Endothelial cell of umbilical vein (primary cell): ENCODE measurements at regions not wholly inside any gene's neighbourhood (a gene's known extent, or its start where the extent isn't known, plus 50 kb on each side); places are given as distances from the start of the nearest gene placed in this dataset.

Experiments
- EZH2 ChIP-seq: IDR thresholded peaks from 2 replicates; pipeline ENCODE4 v1.6.1; 2012; ENCODE audit warnings: borderline replicate concordance, low read depth, mild to moderate bottlenecking, moderate library complexity, low read length, inconsistent platforms; ENCODE audit not compliant: severe bottlenecking
- FOS ChIP-seq: IDR thresholded peaks from 2 replicates; pipeline ENCODE4 v1.6.1; 2011; ENCODE audit warnings: mild to moderate bottlenecking, low read length, moderate library complexity, borderline replicate concordance; ENCODE audit not compliant: insufficient read depth
- GATA2 ChIP-seq: IDR thresholded peaks from 2 replicates; pipeline ENCODE4 v1.7.0; 2011; ENCODE audit warnings: low read depth, mild to moderate bottlenecking, moderate library complexity, mixed read lengths, low read length; ENCODE audit not compliant: insufficient read length, insufficient read depth
- JUN ChIP-seq: IDR thresholded peaks from 2 replicates; pipeline ENCODE4 v1.6.1; 2011; ENCODE audit warnings: borderline replicate concordance, low read depth; ENCODE audit not compliant: insufficient read length, insufficient read depth
- POLR2AphosphoS5 ChIP-seq: IDR thresholded peaks from 2 replicates; pipeline ENCODE4 v1.6.1; 2012; ENCODE audit warnings: low read depth, mild to moderate bottlenecking, control low read depth, low read length, moderate library complexity; ENCODE audit not compliant: insufficient read depth
- TF ChIP-seq, protein P1 (sequence below), 2 donors: IDR thresholded peaks; 1 replicate in 1 of 2; 2 replicates in 1 of 2; pipeline ENCODE4 v1.5.1; 2011; ENCODE audit warnings: low read length in 2 of 2, mild to moderate bottlenecking in 2 of 2, moderate library complexity in 2 of 2, control low read depth in 1 of 2, inconsistent platforms in 1 of 2, low read depth in 1 of 2; ENCODE audit not compliant: insufficient read depth in 1 of 2; ENCODE audit errors: extremely low read depth in 1 of 2

DNA sequence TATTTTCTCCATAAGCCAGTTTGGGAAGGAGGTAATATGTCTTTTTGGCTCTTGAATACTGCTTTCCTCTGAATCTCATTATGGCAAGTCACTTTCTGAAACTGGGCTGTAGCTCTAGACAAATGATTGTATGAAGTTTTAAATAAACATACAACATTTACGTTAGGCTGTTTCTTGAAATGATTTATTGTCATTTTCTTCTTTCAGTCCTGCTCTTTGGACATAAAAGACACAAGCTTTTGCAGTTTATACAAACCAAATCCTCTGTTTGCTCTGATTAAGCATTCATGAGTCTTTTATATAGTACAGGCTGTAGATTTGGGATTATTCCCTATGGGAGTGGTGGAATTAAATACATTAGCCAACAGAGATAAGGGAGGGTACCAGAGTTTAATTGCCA is 139.7 kb downstream of the CEP120 start:
- TF ChIP-seq, protein P1, sequence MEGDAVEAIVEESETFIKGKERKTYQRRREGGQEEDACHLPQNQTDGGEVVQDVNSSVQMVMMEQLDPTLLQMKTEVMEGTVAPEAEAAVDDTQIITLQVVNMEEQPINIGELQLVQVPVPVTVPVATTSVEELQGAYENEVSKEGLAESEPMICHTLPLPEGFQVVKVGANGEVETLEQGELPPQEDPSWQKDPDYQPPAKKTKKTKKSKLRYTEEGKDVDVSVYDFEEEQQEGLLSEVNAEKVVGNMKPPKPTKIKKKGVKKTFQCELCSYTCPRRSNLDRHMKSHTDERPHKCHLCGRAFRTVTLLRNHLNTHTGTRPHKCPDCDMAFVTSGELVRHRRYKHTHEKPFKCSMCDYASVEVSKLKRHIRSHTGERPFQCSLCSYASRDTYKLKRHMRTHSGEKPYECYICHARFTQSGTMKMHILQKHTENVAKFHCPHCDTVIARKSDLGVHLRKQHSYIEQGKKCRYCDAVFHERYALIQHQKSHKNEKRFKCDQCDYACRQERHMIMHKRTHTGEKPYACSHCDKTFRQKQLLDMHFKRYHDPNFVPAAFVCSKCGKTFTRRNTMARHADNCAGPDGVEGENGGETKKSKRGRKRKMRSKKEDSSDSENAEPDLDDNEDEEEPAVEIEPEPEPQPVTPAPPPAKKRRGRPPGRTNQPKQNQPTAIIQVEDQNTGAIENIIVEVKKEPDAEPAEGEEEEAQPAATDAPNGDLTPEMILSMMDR (IDR thresholded peaks at IDR 0.05; ENCODE audit: extremely low read depth in 1 of 2, insufficient read depth in 1 of 2, low read depth in 1 of 2, low read length in 2 of 2), result no peak
- no peak for TF ChIP-seq JUN
- TF ChIP-seq EZH2, result no peak
- TF ChIP-seq FOS, result no peak
- TF ChIP-seq GATA2, result no peak
- TF ChIP-seq POLR2AphosphoS5, result no peak
